ENCODE measurements at regions not wholly inside any gene's neighbourhood (a gene's known extent, or its start where the extent isn't known, plus 50 kb on each side); places are given as distances from the start of the nearest gene placed in this dataset.
A peak's percentile ranks its signal among the peaks of the same experiment; 100 is the strongest.

DNA sequence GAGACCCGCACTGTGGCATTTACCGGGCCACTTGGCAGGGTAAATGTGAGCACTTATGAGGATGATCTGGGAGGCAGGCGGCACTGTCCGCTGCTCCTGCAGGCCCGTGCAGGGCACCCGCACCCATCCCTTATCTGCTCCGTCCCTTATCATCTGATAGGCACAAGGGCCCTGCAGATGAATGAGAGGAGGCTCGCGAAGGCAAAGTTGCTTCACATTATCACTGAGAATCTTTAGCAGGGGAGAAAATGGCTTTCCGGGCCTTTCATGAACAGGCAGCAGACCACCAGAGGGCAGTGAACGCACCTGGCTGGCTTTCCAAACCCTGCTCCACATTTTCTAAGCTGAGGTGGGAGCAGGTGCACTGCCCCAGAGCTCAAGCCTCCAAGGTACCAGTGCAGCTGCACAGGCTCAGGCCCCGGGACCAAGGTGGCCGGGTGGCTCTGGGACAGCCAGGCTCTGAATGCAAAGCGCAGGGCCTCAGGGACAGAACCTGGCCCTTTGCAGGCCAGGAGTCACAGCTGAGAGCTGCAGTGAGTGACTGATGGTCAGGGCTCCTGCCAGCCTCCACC is 165.6 kb downstream of the SHANK2 start:
- TF ChIP-seq, protein P1, sequence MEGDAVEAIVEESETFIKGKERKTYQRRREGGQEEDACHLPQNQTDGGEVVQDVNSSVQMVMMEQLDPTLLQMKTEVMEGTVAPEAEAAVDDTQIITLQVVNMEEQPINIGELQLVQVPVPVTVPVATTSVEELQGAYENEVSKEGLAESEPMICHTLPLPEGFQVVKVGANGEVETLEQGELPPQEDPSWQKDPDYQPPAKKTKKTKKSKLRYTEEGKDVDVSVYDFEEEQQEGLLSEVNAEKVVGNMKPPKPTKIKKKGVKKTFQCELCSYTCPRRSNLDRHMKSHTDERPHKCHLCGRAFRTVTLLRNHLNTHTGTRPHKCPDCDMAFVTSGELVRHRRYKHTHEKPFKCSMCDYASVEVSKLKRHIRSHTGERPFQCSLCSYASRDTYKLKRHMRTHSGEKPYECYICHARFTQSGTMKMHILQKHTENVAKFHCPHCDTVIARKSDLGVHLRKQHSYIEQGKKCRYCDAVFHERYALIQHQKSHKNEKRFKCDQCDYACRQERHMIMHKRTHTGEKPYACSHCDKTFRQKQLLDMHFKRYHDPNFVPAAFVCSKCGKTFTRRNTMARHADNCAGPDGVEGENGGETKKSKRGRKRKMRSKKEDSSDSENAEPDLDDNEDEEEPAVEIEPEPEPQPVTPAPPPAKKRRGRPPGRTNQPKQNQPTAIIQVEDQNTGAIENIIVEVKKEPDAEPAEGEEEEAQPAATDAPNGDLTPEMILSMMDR (IDR thresholded peaks at IDR 0.05; ENCODE audit: low read depth, low read length) = peak; percentile 84
- H3K36me3 ChIP-seq = no peaks in the 10 kb centered on the region
- peak; percentile 65 for DNase-seq
- no peak overlapping the region for H3K27ac ChIP-seq
- H3K27me3 ChIP-seq (ENCODE audit: insufficient read depth, low read depth, severe bottlenecking) = no peaks in the 10 kb centered on the region
- no peak overlapping the region for H3K4me3 ChIP-seq (ENCODE audit: low read depth, low read length)
- H3K9me3 ChIP-seq (ENCODE audit: severe bottlenecking) = no peaks in the 10 kb centered on the region

DNA sequence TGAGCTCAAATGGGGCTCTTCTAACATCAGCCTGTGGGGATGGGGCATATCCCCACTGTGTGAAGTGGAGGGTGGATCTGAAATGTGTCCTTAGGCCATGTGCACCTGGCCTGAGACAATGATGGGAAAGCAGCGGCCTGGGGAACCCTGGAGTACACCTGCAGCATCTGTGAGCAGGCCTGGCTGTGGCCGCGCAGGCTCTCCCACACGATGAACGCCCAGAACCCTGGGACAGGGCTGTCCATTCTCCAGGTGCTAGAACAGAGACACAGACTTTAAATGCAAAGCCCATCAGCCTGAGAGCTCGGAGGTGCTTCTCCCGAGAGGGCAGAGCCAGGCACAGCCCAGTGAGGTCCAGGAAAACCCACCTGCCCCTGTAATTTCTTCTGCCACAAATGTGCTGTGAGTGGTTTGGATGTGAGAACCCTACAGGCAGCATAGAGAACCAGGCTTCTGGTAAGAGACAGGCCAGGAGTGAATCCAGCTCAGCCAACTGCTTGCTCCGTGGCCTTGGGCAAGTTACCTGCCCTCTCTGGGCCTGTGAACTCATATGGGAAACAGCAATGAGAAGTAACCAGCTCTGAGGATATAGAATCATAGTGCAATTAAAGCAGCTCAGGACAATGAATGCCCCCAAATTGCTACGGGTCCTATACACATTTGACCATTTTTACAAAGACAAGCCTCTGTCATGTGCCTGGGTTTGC is 167.9 kb downstream of the SHANK2 start:
- Histone ChIP-seq H3K9me3 (ENCODE audit: severe bottlenecking) (no peaks in the 10 kb centered on the region), H3K4me3 (ENCODE audit: low read depth, low read length) (no peak overlapping the region), H3K27me3 (ENCODE audit: insufficient read depth, low read depth, severe bottlenecking) (no peaks in the 10 kb centered on the region), H3K36me3 (no peaks in the 10 kb centered on the region), H3K27ac (no peak overlapping the region)
- TF ChIP-seq, protein P1 (IDR thresholded peaks at IDR 0.05; ENCODE audit: low read depth, low read length) = no peak
- no peak for DNase-seq

- TF ChIP-seq, protein P1 (IDR thresholded peaks at IDR 0.05; ENCODE audit: low read depth, low read length) = no peak
- H3K27me3 ChIP-seq (ENCODE audit: insufficient read depth, low read depth, severe bottlenecking) = no peaks in the 10 kb centered on the region
- no peak overlapping the region for H3K4me3 ChIP-seq (ENCODE audit: low read depth, low read length)
- no peak overlapping the region for H3K27ac ChIP-seq
- no peak for DNase-seq
- H3K9me3 ChIP-seq (ENCODE audit: severe bottlenecking) = no peaks in the 10 kb centered on the region
- H3K36me3 ChIP-seq = no peaks in the 10 kb centered on the region
These were observed 169.3 kb downstream of the SHANK2 start for GRCh38 chr11:71083105-71083504.

DNA sequence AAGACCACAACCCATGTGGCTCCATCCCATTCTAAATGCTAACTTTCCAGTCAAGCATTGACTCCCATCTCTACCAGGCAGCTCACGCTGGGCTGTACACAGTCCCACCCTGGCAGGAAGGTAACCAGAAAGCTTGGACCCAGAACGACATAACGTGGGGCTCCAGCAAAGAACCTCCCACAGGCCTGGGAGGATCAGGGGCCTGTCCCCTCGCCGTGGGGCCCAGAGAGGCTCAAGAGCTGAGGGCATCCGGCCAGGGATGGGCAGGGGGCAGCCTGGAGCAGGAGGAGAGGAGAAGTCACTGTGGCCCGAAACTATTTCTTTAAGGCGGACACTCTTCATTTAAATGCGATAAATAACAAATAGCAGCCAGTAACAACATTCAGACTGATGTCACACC is 169.9 kb downstream of the SHANK2 start:
- TF ChIP-seq, protein P1 (IDR thresholded peaks at IDR 0.05; ENCODE audit: low read depth, low read length) = no peak
- no peak overlapping the region for H3K4me3 ChIP-seq (ENCODE audit: low read depth, low read length)
- H3K27ac ChIP-seq = no peak overlapping the region
- no peaks in the 10 kb centered on the region for H3K27me3 ChIP-seq (ENCODE audit: insufficient read depth, low read depth, severe bottlenecking)
- DNase-seq = no peak
- H3K9me3 ChIP-seq (ENCODE audit: severe bottlenecking) = no peaks in the 10 kb centered on the region
- no peaks in the 10 kb centered on the region for H3K36me3 ChIP-seq

- no peak for DNase-seq
- TF ChIP-seq, protein P1 (IDR thresholded peaks at IDR 0.05; ENCODE audit: low read depth, low read length) = no peak
- H3K4me3 ChIP-seq (ENCODE audit: low read depth, low read length) = no peak overlapping the region
- H3K36me3 ChIP-seq = no peaks in the 10 kb centered on the region
- H3K27ac ChIP-seq = no peak overlapping the region
- no peaks in the 10 kb centered on the region for H3K9me3 ChIP-seq (ENCODE audit: severe bottlenecking)
- H3K27me3 ChIP-seq (ENCODE audit: insufficient read depth, low read depth, severe bottlenecking) = no peaks in the 10 kb centered on the region
These were observed 170.6 kb downstream of the SHANK2 start for GRCh38 chr11:71081704-71082230.
